ENCODE measurements at regions not wholly inside any gene's neighbourhood (a gene's known extent, or its start where the extent isn't known, plus 50 kb on each side); places are given as distances from the start of the nearest gene placed in this dataset.

DNA sequence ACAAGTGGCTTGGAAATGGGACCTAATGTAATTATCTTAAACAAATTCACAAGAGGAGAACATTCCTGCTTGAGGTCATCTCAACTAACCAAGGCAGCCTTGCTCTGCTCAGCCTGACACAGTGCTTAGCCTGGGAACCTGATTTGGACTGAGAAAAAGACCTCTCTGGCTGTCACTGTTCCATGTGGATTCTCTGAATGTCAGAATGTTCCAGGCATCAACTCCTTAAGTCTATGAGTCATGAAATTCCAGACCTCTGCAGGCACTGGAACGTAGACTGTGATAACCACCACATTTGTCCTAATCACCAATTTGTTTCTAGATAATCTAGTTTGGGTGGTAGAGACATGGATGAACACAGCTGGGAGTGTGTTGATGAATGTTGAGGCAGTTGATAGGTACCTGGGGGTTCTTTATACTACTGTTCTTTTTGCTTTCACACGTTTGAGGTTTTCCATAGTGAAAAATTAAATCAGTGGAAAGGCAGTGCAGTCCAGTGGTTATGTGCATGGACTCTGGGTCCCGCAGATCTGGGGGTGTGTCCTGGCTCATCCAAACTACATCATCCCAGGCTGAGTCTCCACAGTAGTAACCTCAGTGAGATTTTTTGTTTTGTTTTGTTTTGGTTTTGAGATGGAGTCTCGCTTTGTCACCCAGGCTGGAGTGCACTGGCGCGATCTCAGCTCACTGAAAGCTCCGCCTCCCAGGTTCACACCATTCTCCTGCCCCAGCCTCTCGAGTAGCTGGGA lies 269.6 kb downstream of the MN1 start:
- Histone ChIP-seq H3K4me2 (ENCODE audit: insufficient read depth, insufficient read length, low read length) (no peak overlapping the region), H3K79me2 (ENCODE audit: insufficient read depth, low read length) (no peaks in the 10 kb centered on the region; the same call in 1 of the 2 replicates), H2BK12ac (ENCODE audit: insufficient read length, low read depth, low read length) (no peak overlapping the region), H2BK15ac (ENCODE audit: low read depth, low read length) (no peak overlapping the region), H3K9me3 (ENCODE audit: control insufficient read depth, low read depth, low read length) (no peaks in the 10 kb centered on the region), H3K23ac (ENCODE audit: insufficient read length, low read depth, low read length) (no peak overlapping the region), H3K79me1 (ENCODE audit: insufficient read depth, low read depth, low read length, poor library complexity, severe bottlenecking) (no peaks in the 10 kb centered on the region), H3K18ac (ENCODE audit: insufficient read length, low read depth, low read length) (no peak overlapping the region), H3K4me1 (ENCODE audit: insufficient read depth, low read length) (no peaks in the 10 kb centered on the region), H4K91ac (ENCODE audit: insufficient read length, low read depth, low read length) (no peak overlapping the region), H3K9ac (ENCODE audit: extremely low read depth, insufficient read length, low read length) (no peak overlapping the region), H4K20me1 (ENCODE audit: control insufficient read depth, insufficient read depth, insufficient read length) (no peaks in the 10 kb centered on the region), H2AK5ac (ENCODE audit: insufficient read length, low read length) (no peak overlapping the region), H3T11ph (ENCODE audit: low read length) (no peak overlapping the region), H4K5ac (ENCODE audit: insufficient read length, low read depth, low read length) (no peak overlapping the region), H2BK20ac (ENCODE audit: low read depth, low read length, poor library complexity, severe bottlenecking) (no peak overlapping the region), H2BK5ac (ENCODE audit: insufficient read length, low read length) (no peak overlapping the region), H3K14ac (ENCODE audit: insufficient read depth, low read length) (no peak overlapping the region), H3K56ac (ENCODE audit: insufficient read length, low read depth, low read length) (no peak overlapping the region), H2AFZ (ENCODE audit: low read length) (no peak overlapping the region), H3K27me3 (ENCODE audit: insufficient read depth, low read length) (no peaks in the 10 kb centered on the region), H2BK120ac (ENCODE audit: low read depth, low read length, poor library complexity, severe bottlenecking) (no peak overlapping the region), H3K27ac (ENCODE audit: insufficient read length, low read depth, low read length) (no peak overlapping the region), H3K23me2 (ENCODE audit: insufficient read length, low read depth, low read length, poor library complexity, severe bottlenecking) (no peaks in the 10 kb centered on the region), H4K8ac (replicated peaks; ENCODE audit: insufficient read length, low read depth, low read length) (no peak overlapping the region), H3K4ac (ENCODE audit: low read depth, low read length) (no peak overlapping the region)
- H3K9me3 Mint-ChIP-seq = no peaks in the 10 kb centered on the region; a peak in 1 of 5 replicates
- DNase-seq = no peak
- H3K4me1 Mint-ChIP-seq = peaks cover 7 to 12% of the 10 kb centered on the region in 2 experiments
- WGBS (ENCODE audit: extremely low coverage, insufficient read length, low lambda C conversion rate) = no CpG with 5 or more reads among the region's 8 CpGs
- H3K27me3 Mint-ChIP-seq (ENCODE audit: low read depth) = peaks cover 3% of the 10 kb centered on the region
- TF ChIP-seq, protein P1, sequence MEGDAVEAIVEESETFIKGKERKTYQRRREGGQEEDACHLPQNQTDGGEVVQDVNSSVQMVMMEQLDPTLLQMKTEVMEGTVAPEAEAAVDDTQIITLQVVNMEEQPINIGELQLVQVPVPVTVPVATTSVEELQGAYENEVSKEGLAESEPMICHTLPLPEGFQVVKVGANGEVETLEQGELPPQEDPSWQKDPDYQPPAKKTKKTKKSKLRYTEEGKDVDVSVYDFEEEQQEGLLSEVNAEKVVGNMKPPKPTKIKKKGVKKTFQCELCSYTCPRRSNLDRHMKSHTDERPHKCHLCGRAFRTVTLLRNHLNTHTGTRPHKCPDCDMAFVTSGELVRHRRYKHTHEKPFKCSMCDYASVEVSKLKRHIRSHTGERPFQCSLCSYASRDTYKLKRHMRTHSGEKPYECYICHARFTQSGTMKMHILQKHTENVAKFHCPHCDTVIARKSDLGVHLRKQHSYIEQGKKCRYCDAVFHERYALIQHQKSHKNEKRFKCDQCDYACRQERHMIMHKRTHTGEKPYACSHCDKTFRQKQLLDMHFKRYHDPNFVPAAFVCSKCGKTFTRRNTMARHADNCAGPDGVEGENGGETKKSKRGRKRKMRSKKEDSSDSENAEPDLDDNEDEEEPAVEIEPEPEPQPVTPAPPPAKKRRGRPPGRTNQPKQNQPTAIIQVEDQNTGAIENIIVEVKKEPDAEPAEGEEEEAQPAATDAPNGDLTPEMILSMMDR (conservative IDR thresholded peaks at IDR 0.05) = no peak
- H3K4me3 Mint-ChIP-seq = no peak overlapping the region
- H3K27ac Mint-ChIP-seq = no peak overlapping the region
- no peaks in the 10 kb centered on the region; a peak in 1 of 7 replicates for H3K36me3 Mint-ChIP-seq (ENCODE audit: insufficient read depth in 1 of 3, low read depth in 3 of 3)
